ENCODE measurements at regions not wholly inside any gene's neighbourhood (a gene's known extent, or its start where the extent isn't known, plus 50 kb on each side); places are given as distances from the start of the nearest gene placed in this dataset.

- DNase-seq: no peak
These were observed 92.1 kb upstream of the AJAP1 start for GRCh38 chr1:4562321-4562720.

GRCh38 chr1:4563586-4563985 lies 90.8 kb upstream of the AJAP1 start:
- DNase-seq: no peak

DNA sequence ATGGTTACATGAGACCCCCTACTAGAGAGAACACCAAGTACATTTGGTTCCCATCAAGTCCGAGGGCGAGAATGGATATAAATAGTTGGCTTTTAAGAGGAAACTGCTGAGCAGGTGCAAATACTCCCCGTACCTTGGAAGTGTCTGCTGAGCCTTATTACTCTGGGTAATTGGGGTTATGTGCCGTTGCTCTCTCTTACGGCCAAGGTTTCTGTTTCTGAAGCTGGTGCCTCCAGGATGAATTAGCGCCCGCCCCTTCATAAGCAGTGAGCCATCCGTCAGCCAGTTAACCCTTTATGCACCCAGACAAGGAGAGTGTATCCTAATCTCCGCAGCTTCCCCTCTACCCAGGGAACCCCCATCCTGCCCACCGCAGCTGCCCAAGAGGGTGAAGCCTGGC lies 90.4 kb upstream of the AJAP1 start:
- DNase-seq: peak; percentile 14

DNA sequence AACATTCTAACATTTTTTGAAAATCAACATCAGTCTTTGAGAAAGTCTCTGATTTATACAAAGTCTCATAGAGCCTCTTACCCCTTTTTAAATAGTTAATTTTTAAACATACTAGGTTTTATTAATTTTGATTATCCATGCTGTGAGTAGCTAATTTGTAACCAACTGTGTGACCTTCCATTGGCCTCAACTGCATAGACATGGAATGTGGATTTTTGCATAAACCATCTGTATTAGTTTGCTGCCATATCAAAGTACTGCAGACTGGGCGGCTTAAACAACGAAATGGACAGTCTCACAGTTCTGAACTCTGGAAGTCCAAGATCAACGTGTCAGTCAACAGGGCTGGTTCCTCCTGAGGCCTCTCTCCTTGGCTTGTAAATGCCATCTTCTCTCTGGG lies 89.2 kb upstream of the AJAP1 start:
- no peak for DNase-seq

- no peak for DNase-seq
These were observed 88.5 kb upstream of the AJAP1 start for GRCh38 chr1:4565801-4566449.

GRCh38 chr1:4571263-4571662 lies 83.1 kb upstream of the AJAP1 start:
- peak; percentile 90 for DNase-seq

DNA sequence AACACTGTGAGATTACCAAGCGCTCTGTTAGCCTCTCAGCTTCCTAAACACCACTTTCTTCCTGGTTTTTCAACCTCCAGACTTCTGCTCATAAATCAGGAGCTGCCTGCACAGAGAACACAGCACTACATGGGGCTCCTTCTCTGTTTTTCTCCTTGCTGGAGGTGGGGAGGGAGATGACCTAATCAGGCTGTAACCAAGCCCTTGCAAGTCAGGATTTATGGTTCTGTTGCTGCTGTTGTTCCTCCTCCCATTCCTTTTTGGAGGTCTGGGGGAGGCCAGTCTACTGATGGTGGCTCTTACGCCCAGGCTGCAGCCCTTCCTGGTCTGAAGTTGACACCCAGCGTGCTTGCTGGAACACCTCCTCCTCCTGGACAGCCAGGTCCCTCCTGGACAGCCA lies 80.9 kb upstream of the AJAP1 start:
- DNase-seq: no peak

DNA sequence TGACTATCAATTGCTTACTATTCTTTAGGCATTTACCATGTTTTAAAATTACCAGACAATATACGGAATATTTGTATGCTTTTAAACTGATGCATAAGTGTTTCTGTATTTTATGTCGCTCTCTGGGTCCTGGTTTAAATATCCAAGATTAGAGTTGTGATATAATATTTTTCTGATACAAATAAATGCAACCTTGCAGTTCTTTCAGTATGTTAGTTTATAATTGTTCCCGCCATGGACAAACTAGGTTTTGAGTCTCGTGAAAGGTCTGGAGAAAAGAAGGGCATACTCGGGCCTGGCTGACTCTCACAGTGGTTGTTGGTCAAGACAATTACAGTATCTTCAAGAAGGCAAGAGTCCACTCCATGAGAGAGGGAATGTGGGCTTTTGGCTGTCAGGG lies 72.6 kb upstream of the AJAP1 start:
- no peak for DNase-seq

GRCh38 chr1:4584449-4584848 lies 70.0 kb upstream of the AJAP1 start:
- DNase-seq: no peak

GRCh38 chr1:4585216-4585615 lies 69.2 kb upstream of the AJAP1 start:
- DNase-seq: no peak

- DNase-seq: no peak
These were observed 68.7 kb upstream of the AJAP1 start for GRCh38 chr1:4585705-4586104.

- DNase-seq: no peak
These were observed 67.7 kb upstream of the AJAP1 start for GRCh38 chr1:4586611-4587160.

- peak; percentile 36 for DNase-seq
These were observed 66.7 kb upstream of the AJAP1 start for GRCh38 chr1:4587721-4588120.

- DNase-seq: no peak
These were observed 63.7 kb upstream of the AJAP1 start for GRCh38 chr1:4590756-4591155.

- DNase-seq: no peak
These were observed 62.5 kb upstream of the AJAP1 start for GRCh38 chr1:4591926-4592325.

DNA sequence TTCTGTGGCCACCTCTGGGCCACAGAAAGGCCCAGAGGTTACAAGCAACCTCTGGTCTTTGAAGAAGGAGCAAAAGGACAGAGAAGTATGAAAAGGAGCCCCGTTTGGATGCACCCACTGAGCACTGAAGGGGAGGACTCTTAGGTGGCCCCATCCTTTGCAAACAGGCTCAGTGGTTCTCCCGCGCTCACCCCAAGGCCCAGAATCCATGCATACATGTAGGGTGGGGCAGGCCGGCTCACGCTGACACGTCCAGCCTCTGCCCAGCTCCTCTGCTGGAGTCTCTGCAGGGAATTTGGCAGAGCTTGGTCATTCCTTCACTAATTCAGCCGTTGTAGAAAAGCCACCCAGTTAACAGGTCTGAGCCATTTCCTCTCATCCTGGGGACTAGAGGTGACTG lies 61.3 kb upstream of the AJAP1 start:
- DNase-seq: no peak

DNA sequence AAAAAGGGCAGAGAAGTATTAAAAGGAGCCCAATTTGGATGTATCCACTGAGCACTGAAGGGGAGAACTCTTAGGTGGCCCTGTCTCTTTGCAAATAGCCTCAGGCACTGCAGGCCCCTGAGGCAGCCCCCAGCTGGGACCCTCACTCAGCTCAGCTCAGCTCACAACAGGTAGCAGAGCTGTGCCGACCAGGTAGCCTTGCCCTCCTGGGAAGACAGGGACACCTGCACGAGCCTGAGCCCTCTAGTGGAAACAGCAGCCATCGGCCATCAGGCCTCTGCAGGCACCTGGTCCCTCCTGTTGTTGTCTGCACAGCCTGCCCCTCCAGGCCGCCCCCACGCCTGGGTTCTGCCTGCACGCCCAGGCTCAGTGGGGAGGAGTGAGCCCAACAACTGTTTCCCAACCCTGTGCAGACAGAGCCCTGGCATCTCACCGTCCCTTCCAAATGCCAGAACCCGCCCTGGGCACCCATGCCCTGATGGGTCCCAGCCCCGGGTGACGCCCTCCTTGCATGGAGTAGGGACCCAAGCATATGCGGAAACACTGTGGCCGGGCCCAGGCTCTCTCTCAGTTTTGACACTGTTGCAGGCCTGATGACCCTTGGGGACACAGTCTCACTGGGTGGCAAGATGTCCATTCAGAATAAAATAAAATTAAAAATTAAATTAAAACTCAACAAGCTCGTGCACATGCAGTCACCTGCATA lies 60.0 kb upstream of the AJAP1 start:
- no peak for DNase-seq

- DNase-seq: no peak
These were observed 58.8 kb upstream of the AJAP1 start for GRCh38 chr1:4595341-4596225.

DNA sequence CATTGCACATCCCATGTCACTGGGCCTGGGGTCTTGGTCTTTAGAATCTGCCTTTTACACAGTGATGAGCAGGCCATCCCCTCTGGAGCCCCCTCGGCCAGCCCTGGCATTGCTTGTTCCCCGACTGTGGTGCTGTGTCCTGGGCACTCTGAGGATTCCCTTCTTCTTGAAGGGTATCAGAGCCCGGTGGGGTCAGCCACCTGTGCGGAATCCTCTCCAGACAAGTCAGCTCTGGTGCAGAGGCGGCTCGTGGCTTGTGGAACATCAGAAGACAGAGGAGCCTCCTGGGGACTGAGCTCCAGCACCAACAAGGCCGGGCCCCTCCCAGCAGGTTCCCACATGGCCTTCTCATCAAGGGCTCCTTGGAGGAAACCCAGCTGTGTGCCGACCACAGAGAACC lies 57.9 kb upstream of the AJAP1 start:
- DNase-seq: no peak

DNA sequence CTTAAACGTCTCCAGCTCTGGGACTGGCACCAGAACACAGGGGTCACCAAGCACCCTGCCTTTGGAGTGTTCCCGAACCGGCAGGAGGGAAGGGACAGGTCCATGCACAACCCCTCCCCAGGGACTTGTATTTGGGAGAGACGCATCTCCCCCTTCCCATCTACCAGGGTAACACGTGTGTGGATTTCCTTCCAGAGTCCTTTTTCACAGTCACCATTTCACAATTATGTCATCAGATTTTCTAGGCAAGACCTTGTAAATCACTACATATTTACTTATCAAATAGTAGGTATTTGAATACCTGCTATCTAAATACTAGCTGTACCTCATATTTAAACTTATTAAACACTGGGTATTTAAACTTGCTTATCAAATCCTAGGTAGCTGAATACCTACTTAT lies 57.4 kb upstream of the AJAP1 start:
- DNase-seq: no peak

GRCh38 chr1:4598561-4598960 lies 55.8 kb upstream of the AJAP1 start:
- DNase-seq: no peak

GRCh38 chr1:4599521-4599920 lies 54.9 kb upstream of the AJAP1 start:
- DNase-seq: no peak

DNA sequence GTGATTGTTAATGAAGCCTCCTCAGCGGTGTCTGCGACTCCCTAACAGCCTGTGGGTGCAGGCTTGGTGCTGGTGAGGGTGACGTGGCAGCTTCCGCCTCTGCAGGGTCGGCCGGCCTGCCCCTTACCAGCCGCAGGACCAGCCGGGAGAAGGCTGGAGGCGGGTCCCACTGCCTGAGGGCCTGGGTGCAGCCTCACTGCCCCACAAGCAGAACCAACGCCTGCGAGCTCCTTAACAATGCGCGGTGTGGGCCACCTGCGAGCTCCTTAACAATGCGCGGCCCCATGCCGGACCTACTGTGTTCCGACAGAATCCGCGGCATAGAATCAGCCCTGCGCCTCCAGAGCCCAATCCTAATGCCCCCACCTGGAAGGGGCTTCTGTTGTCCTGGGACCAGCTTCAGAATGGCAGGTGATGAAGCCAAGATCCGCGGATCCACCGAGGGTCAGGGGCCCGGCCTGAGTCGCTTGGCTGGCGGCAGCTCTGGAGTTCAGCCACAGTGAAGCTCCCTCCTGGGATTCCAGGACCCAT lies 54.4 kb upstream of the AJAP1 start:
- no peak for DNase-seq

Measured in DMS79 treated with DMSO at 0.1 percent for 48 hours (cell line).